ENCODE measurements at regions not wholly inside any gene's neighbourhood (a gene's known extent, or its start where the extent isn't known, plus 50 kb on each side); places are given as distances from the start of the nearest gene placed in this dataset.

DNA sequence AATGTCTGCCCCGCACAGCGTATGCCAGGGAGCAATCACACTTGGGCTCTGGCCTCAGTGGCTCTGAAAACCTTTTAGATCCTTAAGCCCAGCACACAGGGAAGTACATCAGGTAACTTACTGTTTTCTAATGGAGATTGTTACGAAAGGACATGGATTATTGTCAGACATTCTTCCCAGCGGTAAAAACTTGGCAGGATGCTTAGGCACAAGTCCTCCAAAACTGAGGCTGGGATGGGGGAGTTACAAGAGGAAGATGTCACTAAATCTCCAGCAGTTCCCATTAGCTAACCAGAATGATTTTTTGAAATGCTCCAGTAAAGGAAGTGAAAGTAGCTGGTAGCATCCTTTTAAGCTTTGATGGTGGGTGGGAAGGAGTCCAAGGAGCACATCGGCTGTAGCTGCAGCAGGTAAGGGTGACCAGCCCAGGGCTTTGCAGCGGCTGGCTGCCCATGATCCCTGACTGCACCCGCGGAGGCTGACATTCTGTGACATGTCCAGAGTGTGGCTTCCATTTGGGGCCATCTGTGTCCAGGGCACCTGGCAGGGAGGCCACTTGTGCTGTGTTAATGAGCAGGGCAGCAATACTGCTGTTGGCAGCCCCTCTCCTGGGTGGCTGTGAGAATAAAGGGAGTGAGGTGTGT, 165.8 kb downstream of the GADD45G start:
- no peak for DNase-seq
- H3K36me3 Mint-ChIP-seq (ENCODE audit: low read depth): no peaks in the 10 kb centered on the region
- H3K4me1 Mint-ChIP-seq: peaks cover 20% of the 10 kb centered on the region
- no peaks in the 10 kb centered on the region for H3K27me3 Mint-ChIP-seq
- no peak overlapping the region for H3K4me3 Mint-ChIP-seq
- H3K27ac Mint-ChIP-seq: no peak overlapping the region
- intact Hi-C loops (cut with micrococcal nuclease): no loop called here
- H3K9me3 Mint-ChIP-seq: no peaks in the 10 kb centered on the region

DNA sequence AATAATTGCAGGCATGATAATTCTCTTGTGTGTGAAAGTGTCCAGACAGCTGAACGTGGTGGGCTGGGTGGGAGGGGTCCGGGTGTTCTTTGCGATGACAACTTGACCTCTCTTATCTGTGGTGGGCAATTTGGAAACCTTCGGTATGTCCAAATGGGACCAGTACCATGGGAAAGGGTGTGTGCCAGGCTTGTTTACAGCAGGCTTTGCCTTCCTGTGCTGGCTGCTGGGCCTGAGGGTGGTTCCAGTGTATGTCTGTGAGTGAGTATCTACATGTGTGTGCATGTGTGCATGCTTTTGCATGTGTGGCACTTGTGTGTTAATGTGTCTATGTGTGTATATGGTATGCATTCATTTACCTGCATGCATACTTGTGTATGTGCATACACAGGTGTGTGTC, 166.4 kb downstream of the GADD45G start:
- H3K36me3 Mint-ChIP-seq (ENCODE audit: low read depth): no peaks in the 10 kb centered on the region
- H3K9me3 Mint-ChIP-seq: no peaks in the 10 kb centered on the region
- no peak overlapping the region for H3K27ac Mint-ChIP-seq
- DNase-seq: no peak
- H3K4me1 Mint-ChIP-seq: peaks cover 20% of the 10 kb centered on the region
- intact Hi-C loops (cut with micrococcal nuclease): no loop called here
- no peaks in the 10 kb centered on the region for H3K27me3 Mint-ChIP-seq
- no peak overlapping the region for H3K4me3 Mint-ChIP-seq

DNA sequence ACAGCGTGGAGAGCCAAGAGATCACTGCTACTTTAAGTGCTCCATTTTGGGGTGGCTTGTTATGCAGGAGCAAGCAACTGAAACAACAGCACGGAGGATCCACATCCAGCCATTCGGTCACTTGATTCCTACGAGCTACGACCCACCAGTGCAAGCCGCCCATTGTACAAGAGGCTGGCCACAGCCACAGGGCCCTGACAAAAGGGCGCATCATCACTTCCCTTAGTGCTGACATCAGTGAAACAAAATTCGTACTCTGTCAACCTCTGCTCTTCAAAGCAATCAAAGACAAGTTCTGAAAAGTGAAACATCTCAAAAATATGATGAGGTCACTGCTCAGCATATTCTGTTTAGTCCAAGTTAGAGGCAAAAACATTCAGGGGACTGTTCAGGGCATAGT, 168.4 kb downstream of the GADD45G start:
- peaks cover 20% of the 10 kb centered on the region for H3K4me1 Mint-ChIP-seq
- intact Hi-C loops (cut with micrococcal nuclease): no loop called here
- H3K27ac Mint-ChIP-seq: no peak overlapping the region
- DNase-seq: no peak
- no peak overlapping the region for H3K4me3 Mint-ChIP-seq
- no peaks in the 10 kb centered on the region for H3K9me3 Mint-ChIP-seq
- no peaks in the 10 kb centered on the region for H3K36me3 Mint-ChIP-seq (ENCODE audit: low read depth)
- peaks cover 6% of the 10 kb centered on the region for H3K27me3 Mint-ChIP-seq

DNA sequence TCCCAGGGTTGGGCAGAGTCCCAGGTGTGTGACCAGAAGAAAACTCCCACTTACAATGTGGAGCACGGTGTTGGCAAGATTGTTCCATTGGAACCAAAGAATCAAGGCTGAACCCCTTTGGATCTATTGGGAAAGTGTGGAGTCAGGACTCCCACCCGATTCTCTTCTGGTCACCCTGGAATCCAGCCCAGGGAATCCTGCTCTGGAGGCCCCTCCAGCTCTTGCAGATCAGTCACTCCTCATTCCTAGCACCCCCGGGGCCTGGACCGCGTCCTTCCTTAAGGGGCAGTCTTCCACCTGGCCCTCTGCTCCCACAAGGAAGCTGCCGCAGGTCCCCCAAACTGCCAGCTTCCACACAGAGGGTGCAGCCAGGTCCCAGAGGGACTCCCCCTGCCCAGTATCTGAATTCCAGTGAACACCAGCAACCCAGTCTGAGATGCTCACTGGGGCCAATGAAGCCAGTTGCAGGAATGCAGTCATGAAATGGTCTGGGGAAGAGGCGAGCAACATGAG, 170.1 kb downstream of the GADD45G start:
- no peaks in the 10 kb centered on the region for H3K9me3 Mint-ChIP-seq
- intact Hi-C loops (cut with micrococcal nuclease): no loop called here

DNA sequence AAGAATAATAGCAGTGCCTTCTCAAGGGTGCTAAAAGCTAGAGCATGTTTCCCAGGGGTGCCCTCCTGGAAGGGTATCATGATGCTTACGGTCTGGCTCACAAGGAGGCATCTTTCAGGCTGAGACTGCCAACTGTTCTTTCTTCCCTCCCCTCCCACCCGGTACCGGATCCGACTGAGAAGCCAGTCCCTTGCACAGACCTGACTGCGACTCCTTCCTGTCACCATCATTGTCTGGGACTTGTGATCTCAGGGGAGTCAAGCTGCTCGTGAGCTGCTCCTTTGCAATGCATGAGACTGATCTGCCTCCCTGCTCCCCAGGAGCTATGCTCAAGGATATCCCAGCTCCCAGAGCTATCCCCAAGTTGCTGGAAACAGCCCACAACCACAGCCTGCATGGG, 170.8 kb downstream of the GADD45G start:
- peaks cover 12% of the 10 kb centered on the region for H3K4me1 Mint-ChIP-seq
- DNase-seq: no peak
- no peak overlapping the region for H3K4me3 Mint-ChIP-seq
- H3K27ac Mint-ChIP-seq: no peak overlapping the region
- no peaks in the 10 kb centered on the region for H3K36me3 Mint-ChIP-seq (ENCODE audit: low read depth)
- H3K27me3 Mint-ChIP-seq: peaks cover 14% of the 10 kb centered on the region
- intact Hi-C loops (cut with micrococcal nuclease): no loop called here
- no peaks in the 10 kb centered on the region for H3K9me3 Mint-ChIP-seq

More for the DNA sequence above, 170.1 kb downstream of the GADD45G start:
- Mint-ChIP-seq H3K36me3 (ENCODE audit: low read depth) (no peaks in the 10 kb centered on the region), H3K27ac (no peak overlapping the region), H3K4me1 (peaks cover 16% of the 10 kb centered on the region), H3K27me3 (peaks cover 11% of the 10 kb centered on the region), H3K4me3 (no peak overlapping the region)
- no peak for DNase-seq

DNA sequence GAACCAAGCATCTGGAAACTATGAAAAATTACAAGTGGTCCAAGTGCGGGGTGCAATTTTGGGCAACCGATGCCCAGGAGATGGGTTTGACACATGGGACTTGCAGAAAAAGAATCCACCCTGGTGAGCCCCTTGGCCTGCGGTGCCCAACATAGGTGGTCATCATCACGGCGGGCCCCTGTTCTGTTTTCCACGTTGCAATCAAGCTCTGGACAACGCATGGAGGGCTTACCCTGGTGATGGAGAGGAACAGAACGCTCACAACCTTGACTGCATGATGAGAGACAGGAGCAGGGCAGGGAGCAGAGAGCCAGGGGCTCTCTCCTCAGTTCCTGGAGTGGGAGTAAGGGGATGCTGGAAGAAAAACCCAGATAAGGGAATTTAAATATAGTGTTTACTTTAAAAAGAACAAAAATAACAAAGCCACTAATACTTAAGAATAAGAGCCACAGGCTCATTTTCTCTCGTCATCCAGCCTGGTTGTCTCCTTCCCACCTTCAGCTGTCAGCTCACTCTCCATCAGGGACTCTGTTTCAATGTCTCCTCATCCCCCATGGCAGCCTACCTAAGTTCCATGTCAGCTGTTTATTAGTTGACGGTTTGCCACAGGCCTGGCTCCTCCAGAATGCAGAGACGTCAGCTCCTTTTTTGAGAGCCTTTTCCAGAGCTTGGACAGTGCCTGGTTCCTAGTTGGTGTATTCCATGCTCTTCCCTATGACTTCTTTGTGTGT, 172.1 kb downstream of the GADD45G start:
- Mint-ChIP-seq H3K4me3 (no peak overlapping the region), H3K27me3 (peaks cover 14% of the 10 kb centered on the region), H3K4me1 (peaks cover 10% of the 10 kb centered on the region), H3K36me3 (ENCODE audit: low read depth) (no peaks in the 10 kb centered on the region), H3K9me3 (no peaks in the 10 kb centered on the region), H3K27ac (no peak overlapping the region)
- DNase-seq: no peak
- intact Hi-C loops (cut with micrococcal nuclease): no loop called here

DNA sequence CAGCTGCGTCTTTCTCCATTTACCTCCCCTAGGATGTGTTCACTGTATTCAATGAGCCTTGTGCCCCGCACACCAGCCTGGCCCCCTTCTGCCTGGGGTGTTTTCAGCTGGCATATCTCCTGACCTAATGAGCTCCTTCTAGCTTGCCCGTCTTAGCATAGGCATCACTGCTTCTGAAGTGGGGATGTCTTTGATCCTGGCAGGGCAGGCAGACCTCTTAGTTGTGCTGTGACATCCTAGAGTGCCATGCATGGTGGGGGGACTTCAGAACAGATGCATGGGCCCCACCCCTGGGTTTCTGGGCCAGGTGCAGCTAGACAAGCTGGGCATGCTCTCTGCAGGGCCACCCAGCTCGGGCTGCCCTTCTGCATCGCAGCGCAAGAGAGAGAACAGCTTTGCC, 172.7 kb downstream of the GADD45G start:
- intact Hi-C loops (cut with micrococcal nuclease): no loop called here
- no peaks in the 10 kb centered on the region for H3K36me3 Mint-ChIP-seq (ENCODE audit: low read depth)
- H3K27ac Mint-ChIP-seq: no peak overlapping the region

DNA sequence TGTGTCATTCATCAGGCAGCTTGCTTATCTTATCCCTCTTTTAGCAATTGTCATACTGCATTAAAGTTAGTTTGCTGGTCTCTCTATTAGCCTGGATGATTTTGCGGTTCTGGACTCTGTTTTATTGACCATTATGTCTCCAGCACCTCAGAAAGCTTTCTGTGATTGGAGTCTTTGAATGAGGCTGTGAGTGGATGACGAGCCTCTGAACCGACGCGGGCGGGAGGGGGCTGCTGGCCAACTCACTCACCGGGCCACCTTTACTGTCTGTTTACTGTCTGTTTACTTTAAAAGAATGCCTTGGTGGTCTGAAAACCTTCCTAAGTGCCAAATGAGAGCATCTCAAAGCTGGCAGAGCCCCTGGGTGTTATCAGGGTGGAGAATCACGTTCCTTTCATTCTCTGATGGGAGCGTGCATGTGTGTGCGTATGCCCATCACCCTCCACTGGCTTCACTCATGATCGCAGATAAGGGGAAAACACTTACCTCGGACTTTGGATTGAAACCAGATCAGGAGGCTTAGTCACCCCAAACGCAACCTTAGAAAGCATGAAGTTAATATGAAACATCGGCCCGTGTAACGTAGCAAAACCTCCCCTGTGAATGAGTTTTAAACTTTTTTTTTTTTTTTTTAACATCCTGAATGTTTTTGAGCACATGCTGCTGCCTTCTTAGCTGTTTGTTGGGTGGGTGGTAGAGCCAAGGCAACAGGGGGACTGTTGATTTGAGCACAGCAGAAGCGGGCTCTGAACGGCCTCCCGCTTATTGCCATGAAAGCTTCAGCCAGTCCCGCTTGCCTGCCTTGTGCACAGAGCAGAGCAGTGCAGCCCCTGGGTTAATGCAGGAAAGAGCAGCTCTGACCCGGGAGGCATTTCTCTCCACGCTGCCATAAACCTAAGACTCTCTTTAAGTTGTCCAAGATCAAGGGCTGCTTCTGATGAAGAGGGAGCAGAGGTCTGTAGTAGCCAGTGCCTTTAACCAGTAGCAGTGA, 173.6 kb downstream of the GADD45G start:
- H3K36me3 Mint-ChIP-seq (ENCODE audit: low read depth): no peaks in the 10 kb centered on the region
- intact Hi-C loops (cut with micrococcal nuclease): no loop called here
- no peak for DNase-seq
- no peaks in the 10 kb centered on the region for H3K9me3 Mint-ChIP-seq
- H3K27ac Mint-ChIP-seq: no peak overlapping the region
- H3K4me3 Mint-ChIP-seq: no peak overlapping the region
- H3K27me3 Mint-ChIP-seq: peaks cover 15% of the 10 kb centered on the region
- peaks cover 6% of the 10 kb centered on the region for H3K4me1 Mint-ChIP-seq

More for the DNA sequence above, 172.7 kb downstream of the GADD45G start:
- Mint-ChIP-seq H3K4me3 (no peak overlapping the region), H3K27me3 (peaks cover 14% of the 10 kb centered on the region), H3K4me1 (peaks cover 11% of the 10 kb centered on the region), H3K9me3 (no peaks in the 10 kb centered on the region)
- no peak for DNase-seq

DNA sequence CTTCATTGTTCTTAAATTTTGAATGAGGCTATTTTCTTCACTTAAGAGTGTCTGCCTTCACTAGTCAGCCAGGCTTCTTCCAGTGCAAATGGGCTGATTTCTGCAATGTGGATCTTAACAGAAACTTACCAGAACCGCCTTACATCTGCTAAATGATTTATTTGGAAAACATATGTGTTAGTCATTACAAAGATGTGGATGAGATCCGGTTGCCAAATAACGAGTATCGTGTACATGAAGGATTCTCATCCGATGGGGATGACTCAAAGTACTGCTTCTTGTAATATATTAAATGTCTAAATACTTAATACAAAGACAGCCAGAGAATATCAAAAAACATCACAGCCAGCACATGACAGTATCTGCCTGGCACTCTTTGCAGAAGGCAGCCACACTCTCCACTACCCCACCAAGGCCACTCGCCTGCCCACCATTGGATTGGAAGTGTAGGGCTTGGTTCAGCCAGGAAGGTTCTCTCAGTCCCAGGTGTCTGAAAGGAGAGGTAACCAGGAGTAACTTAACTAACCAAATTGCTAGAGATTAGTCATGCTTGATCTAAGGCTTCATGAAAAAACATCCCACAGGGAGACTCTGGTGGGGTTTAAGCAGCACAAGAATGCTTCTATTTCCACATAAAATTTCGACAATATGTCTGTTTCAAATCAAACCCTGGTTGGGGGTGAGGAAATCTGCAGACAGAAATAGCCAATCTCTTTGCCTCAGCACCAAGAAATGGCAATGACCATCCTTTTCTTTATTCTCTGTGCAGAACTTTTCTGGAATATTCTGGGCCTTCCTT, 174.8 kb downstream of the GADD45G start:
- Mint-ChIP-seq H3K4me1 (peaks cover 6% of the 10 kb centered on the region), H3K36me3 (ENCODE audit: low read depth) (no peaks in the 10 kb centered on the region), H3K27me3 (peaks cover 18% of the 10 kb centered on the region), H3K27ac (no peak overlapping the region), H3K9me3 (peaks cover 4% of the 10 kb centered on the region), H3K4me3 (no peak overlapping the region)
- intact Hi-C loops (cut with micrococcal nuclease): no loop called here
- no peak for DNase-seq

DNA sequence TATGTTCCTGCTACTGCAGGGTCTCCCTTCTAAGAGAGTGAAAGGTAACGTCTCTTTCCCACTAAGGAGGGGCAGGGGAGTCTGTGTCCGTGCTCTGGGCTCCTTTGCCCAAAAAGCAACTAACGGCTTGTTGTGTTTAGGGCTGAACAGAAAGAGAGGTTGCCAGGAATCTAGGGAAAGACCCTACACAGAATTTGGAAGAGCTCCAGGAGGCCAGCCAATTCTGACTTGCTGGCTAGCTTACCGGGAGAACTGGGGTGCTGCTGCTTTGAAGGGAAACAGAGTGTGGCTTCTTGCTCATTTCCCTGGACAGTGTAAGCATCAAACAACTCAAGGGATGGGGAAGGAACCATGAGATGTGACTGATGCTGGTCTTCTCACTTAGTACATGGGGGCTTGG, 176.1 kb downstream of the GADD45G start:
- no peak for DNase-seq
- H3K27ac Mint-ChIP-seq: no peak overlapping the region
- H3K4me1 Mint-ChIP-seq: peaks cover 6% of the 10 kb centered on the region
- H3K9me3 Mint-ChIP-seq: peaks cover 8% of the 10 kb centered on the region
- H3K27me3 Mint-ChIP-seq: peaks cover 24% of the 10 kb centered on the region
- no peaks in the 10 kb centered on the region for H3K36me3 Mint-ChIP-seq (ENCODE audit: low read depth)
- H3K4me3 Mint-ChIP-seq: no peak overlapping the region
- intact Hi-C loops (cut with micrococcal nuclease): no loop called here

DNA sequence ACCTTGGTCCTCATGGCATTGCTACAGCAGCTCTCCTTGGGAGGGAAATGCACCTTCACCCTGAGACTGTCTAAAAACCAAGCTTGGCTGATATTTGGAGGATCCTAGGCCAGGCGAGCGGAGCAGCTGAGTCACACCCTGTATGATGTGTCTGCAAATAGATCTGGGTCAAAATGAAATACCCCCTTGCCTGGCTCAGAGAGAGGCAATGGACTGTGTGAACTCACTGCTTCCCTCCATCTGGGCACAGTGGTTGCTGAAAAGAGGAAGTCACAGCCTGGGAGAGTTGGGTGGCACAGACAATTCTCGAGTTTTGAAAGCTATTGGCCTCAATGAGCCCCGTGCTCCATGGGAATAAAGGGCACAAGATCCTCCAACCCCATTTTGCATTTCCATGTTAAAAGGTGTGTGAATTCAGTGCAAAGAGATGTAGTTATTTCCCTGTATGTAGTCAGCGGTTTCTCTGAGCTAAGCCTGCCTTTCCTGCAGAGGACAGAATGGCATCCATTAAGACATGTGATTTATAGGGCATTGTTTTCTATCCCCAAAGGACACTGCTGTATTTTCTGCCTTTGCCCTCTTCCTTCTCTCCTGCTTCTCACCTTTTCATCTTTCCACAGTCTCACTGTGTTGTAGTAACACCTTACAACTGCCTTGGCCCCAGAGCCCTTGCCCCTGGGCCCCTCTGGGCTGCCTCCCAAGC, 177.2 kb downstream of the GADD45G start:
- intact Hi-C loops (cut with micrococcal nuclease): no loop called here
- H3K4me3 Mint-ChIP-seq: no peak overlapping the region

DNA sequence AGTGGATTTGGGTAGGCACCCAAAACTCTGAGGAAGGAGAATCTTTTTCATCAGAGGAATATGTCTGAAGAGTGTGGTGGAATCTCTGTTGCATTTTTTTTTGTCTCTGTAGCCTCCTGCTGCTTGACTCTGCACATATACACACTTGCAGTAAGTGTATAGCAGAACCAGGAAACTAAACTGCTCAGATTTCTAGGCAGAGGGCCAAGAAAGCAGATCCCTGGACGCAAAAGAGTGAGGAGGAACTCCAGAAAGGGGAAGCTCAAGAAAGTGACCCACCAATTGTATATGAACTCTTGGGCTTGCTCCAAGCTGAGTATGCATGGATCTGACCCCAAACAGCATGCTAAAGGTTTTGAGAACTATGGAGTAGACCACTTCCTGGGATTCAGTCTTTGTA, 181.8 kb downstream of the GADD45G start:
- H3K4me1 Mint-ChIP-seq: peaks cover 7% of the 10 kb centered on the region

More for the DNA sequence above, 177.2 kb downstream of the GADD45G start:
- Mint-ChIP-seq H3K9me3 (peaks cover 10% of the 10 kb centered on the region), H3K27me3 (peaks cover 33% of the 10 kb centered on the region), H3K4me1 (peaks cover 6% of the 10 kb centered on the region), H3K27ac (no peak overlapping the region), H3K36me3 (ENCODE audit: low read depth) (no peaks in the 10 kb centered on the region)
- DNase-seq: no peak

DNA sequence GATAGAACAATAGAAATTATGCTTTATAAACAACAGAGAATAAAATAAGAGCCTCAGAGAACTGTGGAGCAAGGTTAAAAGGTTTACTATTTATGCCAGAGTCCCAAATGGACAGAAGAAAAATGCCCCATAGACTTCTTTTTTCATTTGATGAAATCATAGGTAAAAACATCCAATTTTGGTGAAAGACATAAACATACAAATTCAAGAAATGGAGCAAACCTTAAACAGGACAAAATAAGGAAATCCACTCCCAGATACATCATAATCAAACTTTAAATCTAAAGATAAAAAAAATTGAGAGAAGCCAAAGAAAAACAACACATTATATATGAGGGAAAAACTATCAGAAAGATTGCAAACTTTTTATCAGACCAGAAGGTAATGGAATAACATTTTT, 182.8 kb downstream of the GADD45G start:
- no peak for DNase-seq
- Mint-ChIP-seq H3K27ac (no peak overlapping the region), H3K4me1 (peaks cover 3% of the 10 kb centered on the region), H3K9me3 (peaks cover 13% of the 10 kb centered on the region), H3K27me3 (peaks cover 33% of the 10 kb centered on the region), H3K36me3 (ENCODE audit: low read depth) (no peaks in the 10 kb centered on the region), H3K4me3 (no peak overlapping the region)
- intact Hi-C loops (cut with micrococcal nuclease): no loop called here

More for the DNA sequence above, 181.8 kb downstream of the GADD45G start:
- Mint-ChIP-seq H3K9me3 (peaks cover 13% of the 10 kb centered on the region), H3K4me3 (no peak overlapping the region), H3K27ac (no peak overlapping the region), H3K36me3 (ENCODE audit: low read depth) (no peaks in the 10 kb centered on the region), H3K27me3 (peaks cover 33% of the 10 kb centered on the region)
- no peak for DNase-seq
- intact Hi-C loops (cut with micrococcal nuclease): no loop called here
